ENCODE measurements at regions not wholly inside any gene's neighbourhood (a gene's known extent, or its start where the extent isn't known, plus 50 kb on each side); places are given as distances from the start of the nearest gene placed in this dataset.

GRCh38 chr12:127688906-127689428 is 578.0 kb upstream of the TMEM132C start:
- no peak for DNase-seq

GRCh38 chr12:127690161-127690560 is 576.8 kb upstream of the TMEM132C start:
- DNase-seq = no peak

DNA sequence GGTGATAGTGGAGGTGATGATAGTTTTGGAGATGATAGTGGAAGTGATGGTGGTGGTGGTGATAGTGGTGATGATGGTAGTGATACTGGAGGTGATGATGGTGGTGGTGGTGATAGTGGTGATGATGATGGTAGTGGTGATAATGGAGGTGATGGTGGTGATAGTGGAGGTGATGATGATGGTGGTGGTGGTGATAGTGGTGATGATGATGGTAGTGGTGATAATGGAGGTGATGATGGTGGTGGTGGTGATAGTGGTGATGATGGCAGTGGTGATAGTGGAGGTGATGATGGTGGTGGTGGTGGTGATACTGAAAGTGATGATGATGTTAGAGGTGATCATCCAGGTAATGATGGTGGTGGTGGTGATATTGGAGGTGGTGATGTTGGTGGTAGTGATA is 570.0 kb upstream of the TMEM132C start:
- no peak for DNase-seq

- no peak for DNase-seq
Observed at GRCh38 chr12:127703026-127703425, 563.9 kb upstream of the TMEM132C start.

- no peak for DNase-seq
Observed at GRCh38 chr12:127711108-127711507, 555.9 kb upstream of the TMEM132C start.

DNA sequence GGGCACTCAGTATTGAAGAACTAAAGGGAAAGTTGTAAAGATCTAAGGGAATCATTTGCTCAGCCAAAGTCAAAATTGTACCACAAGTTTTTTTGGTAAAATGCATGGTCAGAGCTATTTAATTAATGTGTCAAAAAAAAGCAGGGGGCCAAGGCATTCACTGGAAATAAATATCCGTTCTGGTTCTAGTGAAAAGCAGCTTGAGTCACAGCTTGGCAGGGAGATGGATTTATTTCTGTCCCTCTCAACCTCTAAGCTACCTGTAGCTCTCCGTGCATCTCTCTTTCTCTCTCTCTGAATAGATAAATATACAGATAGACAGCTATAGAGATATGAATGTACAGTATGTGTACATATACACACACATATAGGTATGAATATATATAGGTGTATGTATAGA is 554.4 kb upstream of the TMEM132C start:
- DNase-seq = no peak

DNA sequence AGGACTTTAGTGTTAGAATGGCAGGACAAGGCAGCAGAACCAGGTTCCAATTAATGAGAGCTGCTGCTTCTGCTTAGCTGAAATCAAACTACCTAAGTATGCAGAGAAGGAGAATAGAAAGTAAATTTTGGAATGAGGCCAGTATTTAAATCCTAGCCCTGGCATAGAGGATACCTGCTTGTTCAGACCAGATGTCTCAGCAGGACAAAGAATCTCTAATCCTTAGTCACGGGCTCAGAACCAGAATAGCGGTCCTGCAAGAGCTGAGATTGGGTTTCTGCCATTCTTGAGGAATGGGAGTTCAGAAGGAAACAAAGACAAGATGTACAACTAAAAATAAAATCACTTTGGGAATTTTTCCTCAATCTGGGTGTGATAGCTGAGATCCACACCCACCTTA is 550.8 kb upstream of the TMEM132C start:
- peak; percentile 11 for DNase-seq

DNA sequence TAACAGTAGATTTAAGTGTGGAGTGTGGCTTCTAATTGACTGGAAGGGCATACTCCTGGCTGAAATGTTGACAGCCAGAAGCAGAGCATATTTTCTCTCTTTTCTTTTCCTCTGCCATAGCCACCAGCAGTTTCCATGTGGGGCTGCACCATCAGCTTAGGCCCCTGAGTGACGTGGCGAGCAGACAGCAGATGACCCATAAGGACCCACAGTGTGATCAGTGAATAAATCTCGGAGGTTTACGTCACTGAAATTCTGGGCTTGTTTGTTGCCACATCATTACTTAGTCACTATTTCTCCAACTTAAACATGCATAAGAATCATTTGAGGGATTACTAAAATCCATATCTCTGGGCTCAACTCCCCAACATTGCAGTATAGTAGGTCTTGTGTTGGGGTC is 549.7 kb upstream of the TMEM132C start:
- DNase-seq = no peak

- DNase-seq = no peak
Observed at GRCh38 chr12:127720334-127720733, 546.6 kb upstream of the TMEM132C start.

DNA sequence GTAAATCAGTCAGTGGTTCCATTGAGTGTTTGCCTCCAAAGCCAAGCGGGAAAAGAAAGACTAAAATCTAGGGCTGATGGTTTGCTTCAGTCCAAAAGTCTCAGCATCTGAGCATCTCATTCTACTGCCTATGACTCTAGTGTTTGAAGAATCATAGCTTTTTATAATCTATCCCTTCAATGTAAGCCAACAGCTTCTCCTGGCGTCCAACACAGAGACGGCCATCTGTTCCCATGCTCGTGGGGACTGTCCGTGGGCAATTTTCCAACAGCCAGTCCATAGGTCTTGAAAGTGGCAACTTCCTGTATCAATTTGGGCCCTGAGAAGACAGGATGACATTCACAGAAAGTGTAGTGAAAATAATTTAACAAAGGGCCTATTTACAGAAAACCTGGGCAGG is 544.4 kb upstream of the TMEM132C start:
- DNase-seq = peak; percentile 76

DNA sequence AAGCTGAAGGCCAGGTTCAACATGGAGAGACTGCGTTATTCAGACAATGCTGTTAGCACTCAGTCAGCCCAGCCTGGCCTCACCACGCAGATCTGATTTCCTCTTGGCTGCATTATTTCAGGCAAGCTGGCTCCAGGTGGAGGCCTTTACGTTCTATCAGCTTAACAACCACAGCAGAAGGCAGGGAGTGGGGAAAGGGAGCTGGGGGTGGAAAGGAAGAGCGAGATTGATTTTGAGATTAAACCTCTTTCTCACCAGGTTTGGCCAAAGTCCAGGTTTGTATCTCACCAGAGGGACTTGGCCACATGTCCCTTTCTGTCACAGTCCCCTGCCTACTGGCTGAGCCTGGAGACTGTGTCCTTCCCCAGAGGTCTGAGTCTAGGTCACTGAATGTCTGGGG is 543.7 kb upstream of the TMEM132C start:
- DNase-seq = peak; percentile 58

DNA sequence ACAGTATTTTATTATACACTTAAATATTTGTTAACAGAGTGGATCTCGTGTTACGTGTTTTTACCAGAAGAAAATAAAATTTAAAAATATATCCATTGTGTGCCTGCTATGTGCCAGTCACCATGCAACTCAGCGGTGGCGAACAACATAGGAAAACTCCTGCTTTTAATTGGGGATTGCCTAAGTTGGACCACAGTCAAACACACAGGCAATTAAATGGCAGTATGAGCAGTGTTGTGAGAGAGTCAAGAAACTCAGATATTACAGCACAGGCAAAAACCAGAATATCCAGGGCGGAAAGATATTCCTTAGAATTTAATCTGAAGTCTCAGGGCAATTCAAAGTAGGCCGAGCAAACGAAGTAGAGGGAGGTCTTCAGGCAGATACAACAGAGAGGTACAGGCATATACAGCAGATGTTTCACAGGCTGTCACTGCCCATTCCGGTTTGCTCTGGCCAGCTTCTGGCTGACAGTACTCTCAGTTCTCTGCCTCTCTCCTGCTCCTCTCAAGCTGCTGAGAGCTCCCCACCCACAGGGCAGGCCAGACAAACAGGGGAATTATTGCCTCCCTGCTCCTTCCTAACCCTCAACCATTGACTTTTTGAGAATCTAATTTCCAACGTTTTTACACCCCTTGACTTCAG is 540.2 kb upstream of the TMEM132C start:
- DNase-seq = peak; percentile 54

- no peak for DNase-seq
Observed at GRCh38 chr12:127728285-127728684, 538.7 kb upstream of the TMEM132C start.

DNA sequence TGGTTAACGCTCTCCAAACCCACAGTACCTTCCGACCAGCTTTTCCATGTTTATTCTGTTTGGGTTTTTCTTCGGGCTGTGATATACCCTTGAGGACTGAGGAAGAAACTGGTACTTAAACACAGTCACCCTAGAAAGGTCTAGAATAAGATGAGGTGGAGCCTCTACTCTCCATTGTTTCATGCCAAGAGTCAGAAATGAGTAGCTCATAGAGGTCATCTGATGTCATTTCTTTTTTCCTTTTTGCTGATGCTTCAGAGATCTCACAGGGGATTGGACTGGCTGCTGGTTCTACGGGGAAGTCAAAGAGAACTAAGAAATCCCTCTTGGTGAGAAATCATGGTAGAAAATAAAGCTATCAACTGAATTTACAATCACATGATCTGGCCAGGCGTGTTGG is 538.2 kb upstream of the TMEM132C start:
- DNase-seq = no peak

GRCh38 chr12:127729381-127729780 is 537.6 kb upstream of the TMEM132C start:
- DNase-seq = no peak

GRCh38 chr12:127731657-127732056 is 535.3 kb upstream of the TMEM132C start:
- no peak for DNase-seq

DNA sequence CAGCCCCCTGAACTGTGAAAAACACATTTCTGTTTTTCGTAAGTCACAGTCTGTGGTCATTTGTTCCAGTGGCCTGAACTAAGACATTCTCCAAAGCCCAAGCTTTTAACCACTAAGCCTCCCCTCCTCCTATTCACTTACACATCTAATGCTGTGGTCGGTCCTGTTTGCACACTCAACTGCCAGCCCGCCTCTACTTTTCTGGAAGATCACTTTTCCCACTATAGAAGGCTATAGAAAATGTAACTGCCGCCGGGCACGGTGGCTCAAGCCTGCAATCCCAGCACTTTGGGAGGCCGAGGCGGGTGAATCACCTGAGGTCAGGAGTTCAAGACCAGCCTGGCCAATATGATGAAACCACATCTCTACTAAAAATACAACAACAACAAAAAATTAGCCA is 524.7 kb upstream of the TMEM132C start:
- no peak for DNase-seq

DNA sequence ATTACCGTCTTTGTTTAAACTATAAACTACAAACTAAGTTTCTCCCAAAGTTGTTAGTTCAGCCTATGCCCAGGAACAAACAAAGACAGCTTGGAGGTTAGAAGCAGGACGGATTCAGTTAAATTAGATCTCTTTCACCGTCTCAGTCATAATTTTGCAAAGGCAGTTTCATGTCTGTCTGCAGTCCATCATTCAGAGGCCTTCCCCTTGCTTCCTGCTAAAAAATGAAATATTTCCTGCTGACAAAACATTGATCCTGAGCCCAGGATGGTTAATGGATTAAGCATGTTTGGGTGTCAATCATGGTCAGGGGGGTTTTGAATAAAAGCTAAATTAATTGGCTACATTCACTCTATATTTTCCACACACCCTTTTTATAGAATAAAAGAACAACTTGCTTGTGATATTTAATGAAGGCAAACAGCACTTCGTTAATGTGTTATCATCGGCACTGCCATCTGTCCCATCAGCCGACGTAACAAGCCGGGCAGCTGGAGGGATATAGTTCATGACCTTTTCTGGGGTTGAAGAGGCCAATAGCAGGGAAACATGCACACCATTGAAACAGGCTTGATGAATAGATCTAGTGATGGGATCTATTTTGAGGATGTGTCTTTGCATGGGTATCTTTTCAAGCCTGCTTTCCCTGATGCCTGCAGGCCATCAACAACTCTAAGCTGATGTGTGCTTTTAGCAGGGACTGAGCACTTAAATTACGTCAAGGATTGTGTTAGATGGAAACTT is 521.3 kb upstream of the TMEM132C start:
- no peak for DNase-seq

DNA sequence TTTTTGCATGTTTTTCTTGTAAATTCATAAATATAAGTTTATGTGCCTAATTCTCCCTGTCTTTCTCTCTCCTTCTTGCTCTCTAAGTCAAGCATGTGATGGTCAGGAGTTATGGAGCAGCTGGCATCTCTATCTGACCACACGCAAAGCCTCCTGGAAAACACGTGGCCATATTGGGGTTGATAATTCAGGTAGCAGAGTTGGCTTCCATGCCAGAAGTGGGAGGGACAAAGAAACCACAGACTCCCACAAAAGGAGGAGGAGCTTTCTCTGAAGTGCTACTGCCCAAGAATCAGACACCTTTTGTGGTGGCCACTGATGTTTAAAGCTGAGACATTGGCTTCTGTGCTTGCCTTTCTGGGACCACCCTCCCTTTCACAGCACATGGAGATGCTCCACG is 517.6 kb upstream of the TMEM132C start:
- no peak for DNase-seq

- DNase-seq = no peak
Observed at GRCh38 chr12:127750076-127750840, 516.7 kb upstream of the TMEM132C start.

DNA sequence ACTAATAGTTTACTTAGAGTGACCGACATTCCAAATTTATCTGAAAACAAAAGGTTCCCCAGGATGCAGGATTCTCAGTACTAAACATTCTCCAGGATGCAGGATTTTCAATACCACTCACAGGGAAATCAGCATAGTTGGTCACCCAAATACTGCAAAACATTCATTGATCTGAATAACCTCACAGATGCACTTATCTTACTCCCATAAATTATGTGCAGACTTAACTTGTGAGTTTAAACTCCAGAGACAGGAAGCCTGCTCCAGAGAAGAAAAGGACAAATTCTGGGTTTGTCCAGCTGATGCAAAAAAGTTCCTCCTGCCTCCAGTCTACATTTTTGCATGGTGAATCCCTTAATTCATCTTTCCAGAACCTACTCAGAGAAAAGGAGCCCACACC is 514.2 kb upstream of the TMEM132C start:
- DNase-seq = no peak

GRCh38 chr12:127760357-127760756 is 506.6 kb upstream of the TMEM132C start:
- DNase-seq = no peak

GRCh38 chr12:127760996-127761395 is 506.0 kb upstream of the TMEM132C start:
- DNase-seq = no peak

- DNase-seq = no peak
Observed at GRCh38 chr12:127761880-127762279, 505.1 kb upstream of the TMEM132C start.
